ENCODE measurements at regions not wholly inside any gene's neighbourhood (a gene's known extent, or its start where the extent isn't known, plus 50 kb on each side); places are given as distances from the start of the nearest gene placed in this dataset.
A peak's percentile ranks its signal among the peaks of the same experiment; 100 is the strongest.

GRCh38 chr11:109996060-109996459 is 97.1 kb upstream of the ZC3H12C start:
- no peak for DNase-seq (ENCODE audit: low spot score in 2 of 2)
- FAIRE-seq, result no peak

DNA sequence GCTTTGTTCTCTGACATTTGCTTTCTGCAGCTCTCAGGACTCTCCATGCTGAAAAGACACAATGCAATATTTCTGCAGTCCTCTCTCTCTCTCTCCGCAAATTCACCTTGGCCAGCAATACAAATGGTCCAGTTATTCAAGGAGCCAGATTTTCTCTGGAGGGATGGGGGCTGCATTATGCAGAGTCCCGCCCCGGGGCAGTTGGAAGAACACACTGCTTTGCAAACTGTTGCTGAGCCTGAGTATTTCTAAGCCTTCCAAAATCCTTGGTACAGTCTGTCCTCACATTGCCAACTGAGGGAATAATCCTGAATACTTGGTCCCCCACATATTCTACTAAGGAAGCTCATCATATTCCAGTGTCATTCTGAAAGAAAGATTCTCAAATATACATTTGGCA is 94.3 kb upstream of the ZC3H12C start:
- no peak for DNase-seq (ENCODE audit: low spot score in 2 of 2)
- FAIRE-seq, result no peak

DNA sequence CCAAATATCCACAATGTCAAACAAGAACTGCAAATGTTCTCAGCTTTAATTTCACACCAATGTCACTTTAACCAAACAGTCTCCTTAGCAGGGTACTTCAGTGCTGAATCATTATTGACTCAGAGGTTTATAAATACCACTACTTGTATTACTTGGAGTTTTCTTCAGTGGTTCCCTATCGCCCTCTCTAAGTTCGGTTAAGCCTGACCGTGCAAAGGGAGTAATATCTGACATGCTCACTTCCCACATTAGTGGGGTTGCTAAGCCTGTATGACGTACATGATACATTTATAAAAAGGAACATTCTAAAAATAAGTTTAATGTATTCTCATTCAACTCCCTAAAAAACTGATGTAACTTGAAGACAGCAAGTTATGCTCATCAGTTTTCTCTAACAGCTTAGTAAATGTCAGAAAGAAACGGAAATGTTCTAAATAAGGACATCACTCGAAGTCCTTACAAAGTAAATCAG is 93.1 kb upstream of the ZC3H12C start:
- FAIRE-seq (no peak), DNase-seq (ENCODE audit: low spot score in 2 of 2) (peak in 1 of 2 donors; percentile 28)

- no peak for FAIRE-seq
These were observed 92.3 kb upstream of the ZC3H12C start for GRCh38 chr11:110000850-110001249.

GRCh38 chr11:110003426-110003825 is 89.8 kb upstream of the ZC3H12C start:
- no peak for DNase-seq (ENCODE audit: low spot score in 2 of 2)
- no peak for FAIRE-seq

More at GRCh38 chr11:110000850-110001249, 92.3 kb upstream of the ZC3H12C start:
- DNase-seq (ENCODE audit: low spot score in 2 of 2), result no peak

GRCh38 chr11:110011595-110011994 is 81.6 kb upstream of the ZC3H12C start:
- FAIRE-seq (no peak), DNase-seq (ENCODE audit: low spot score in 2 of 2) (no peak)

DNA sequence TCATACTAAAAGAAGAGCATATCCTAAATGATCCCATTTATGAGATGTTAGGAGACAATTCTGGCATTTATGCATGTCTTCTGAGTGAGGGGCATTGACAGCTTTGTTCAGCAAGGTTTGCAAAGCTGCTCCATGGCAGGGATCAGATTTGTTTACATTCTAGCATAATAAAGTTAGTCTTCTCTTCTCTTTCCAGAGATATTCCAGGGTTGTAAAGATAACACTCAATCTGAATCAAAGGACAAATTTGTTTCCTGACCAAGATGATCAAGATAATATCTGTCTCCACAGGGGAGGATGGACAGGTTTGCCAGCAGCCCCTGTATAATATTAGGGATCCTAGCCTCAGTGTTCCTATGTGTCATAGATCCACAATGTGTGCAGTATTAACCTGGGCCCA is 77.5 kb upstream of the ZC3H12C start:
- FAIRE-seq, result no peak
- DNase-seq (ENCODE audit: low spot score in 2 of 2), result no peak

DNA sequence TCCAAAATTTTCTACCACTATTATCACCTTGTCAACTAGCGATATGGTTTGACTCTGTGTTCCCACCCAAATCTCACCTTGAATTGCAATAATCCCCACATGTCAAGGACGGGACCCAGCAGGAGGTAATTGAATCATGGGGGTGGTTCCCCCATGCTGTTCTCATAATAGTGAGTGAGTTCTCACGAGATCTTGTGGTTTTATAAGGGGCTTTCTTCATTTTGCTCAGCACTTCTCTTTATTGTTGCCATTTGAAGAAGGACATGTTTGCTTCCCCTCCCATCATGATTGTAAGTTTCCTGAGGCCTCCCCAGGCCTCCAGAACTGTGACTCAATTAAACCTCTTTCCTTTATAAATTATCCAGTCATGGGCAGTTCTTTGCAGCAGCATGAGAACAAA is 73.5 kb upstream of the ZC3H12C start:
- FAIRE-seq (no peak), DNase-seq (ENCODE audit: low spot score in 2 of 2) (no peak)

DNA sequence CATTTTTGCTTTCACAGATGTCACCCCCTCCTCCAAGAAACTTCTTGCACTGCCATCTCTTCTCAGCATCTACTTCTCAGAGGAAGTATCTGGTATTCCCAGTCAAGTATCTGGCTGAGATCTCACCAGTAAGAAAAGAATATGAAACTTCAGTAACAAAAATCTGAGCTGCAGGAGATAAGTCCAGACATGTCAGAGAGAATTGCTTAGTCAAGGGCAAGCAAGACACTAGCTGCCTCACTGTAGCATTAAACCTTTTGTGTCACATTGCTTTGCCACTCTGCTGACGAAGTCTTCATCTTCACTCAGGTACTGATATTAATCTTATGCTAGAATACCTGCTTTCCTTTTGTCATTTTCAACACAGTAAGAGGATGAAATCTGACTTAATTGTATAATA is 70.6 kb upstream of the ZC3H12C start:
- FAIRE-seq, result no peak
- DNase-seq (ENCODE audit: low spot score in 2 of 2), result no peak

DNA sequence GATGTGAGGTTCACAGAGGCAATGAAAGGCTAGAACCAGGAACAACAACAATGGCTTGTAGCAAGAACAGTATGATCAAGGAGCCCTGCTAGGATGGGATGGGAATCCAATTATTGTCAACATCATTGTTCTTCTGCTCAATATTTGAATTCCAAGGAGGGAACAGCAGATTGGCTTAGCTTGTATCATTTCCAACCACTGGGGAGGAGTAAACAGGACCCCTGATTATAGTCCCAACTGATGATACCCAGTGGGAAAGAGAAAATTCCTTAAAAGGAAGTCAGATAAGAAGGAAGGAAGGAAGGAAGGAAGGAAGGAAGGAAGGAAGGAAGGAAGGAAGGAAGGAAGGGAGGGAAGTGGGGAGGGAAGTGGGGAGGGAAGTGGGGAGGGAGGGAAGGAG is 69.5 kb upstream of the ZC3H12C start:
- FAIRE-seq (no peak), DNase-seq (ENCODE audit: low spot score in 2 of 2) (no peak)

DNA sequence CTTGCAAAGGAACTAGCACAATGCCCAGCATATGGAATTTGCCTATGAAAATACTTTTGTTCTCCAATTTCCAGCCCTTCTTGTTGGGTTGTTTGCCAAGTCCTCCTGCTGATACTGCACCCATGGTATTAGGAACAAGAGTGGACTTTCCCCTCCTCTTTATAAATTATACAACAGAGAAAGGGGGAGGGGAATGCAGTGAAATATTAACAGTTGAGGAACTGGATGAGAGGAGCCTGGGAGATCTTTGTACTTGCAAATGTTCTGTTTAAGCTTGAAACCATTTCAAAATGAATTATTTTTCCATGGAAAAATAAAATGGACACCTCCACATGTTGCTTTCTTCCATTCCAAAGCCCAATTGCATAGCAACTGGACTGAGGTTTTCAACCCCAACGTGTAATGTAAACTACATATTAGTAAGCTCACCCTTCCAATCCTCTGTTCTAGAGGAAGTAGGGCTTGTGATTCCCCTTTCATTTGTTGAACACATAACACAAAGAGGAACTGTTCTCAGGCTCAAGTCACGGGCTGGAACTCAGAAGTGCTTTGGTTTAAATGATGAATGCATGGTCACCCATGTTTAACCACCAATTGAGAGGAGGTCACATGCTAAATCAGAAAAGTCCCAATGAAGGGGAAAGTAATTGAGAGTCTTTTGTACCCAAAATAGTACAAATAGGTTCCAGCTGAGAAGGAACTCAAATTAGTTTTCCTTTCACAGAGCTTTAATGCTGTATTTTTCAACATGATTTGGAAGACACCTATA is 66.2 kb upstream of the ZC3H12C start:
- FAIRE-seq (no peak), DNase-seq (ENCODE audit: low spot score in 2 of 2) (no peak)

DNA sequence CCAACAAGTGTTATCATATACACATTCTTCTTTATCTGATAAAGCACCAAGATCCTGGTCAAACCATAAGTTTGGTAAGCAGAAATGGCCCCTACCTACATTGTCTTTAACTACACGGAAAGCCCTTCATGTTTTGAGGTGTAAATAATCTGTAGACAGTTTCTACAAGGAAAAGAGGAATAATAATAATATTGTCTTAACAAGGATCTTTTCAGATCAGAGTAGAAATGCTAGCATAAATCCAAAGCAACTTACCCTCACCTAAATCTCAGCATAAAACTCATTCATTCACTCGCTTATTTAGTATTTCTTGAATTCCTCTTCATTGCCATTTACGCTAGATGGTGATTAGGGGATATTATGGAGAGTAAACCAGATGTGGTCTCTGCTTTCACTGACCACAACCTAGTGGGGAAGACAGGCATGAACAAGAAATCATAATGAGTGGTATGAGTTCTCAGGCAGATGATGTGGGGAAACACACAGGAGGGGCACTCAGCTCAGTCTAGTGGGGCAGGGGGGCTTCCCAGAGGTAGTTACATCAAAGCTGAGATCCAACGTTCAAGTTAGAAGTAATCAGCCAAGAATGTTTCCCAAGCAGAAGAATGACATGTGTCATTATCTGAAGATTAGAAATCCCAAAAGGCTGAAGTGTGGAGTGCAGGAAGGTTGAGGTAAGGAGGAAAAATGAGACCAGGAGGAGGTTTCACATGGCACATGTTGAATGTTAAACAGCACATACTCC is 65.4 kb upstream of the ZC3H12C start:
- FAIRE-seq (no peak), DNase-seq (ENCODE audit: low spot score in 2 of 2) (no peak)

GRCh38 chr11:110028921-110029320 is 64.3 kb upstream of the ZC3H12C start:
- DNase-seq (ENCODE audit: low spot score in 2 of 2), result no peak
- no peak for FAIRE-seq

- FAIRE-seq, result no peak
- DNase-seq (ENCODE audit: low spot score in 2 of 2), result no peak
These were observed 63.5 kb upstream of the ZC3H12C start for GRCh38 chr11:110029714-110030113.

DNA sequence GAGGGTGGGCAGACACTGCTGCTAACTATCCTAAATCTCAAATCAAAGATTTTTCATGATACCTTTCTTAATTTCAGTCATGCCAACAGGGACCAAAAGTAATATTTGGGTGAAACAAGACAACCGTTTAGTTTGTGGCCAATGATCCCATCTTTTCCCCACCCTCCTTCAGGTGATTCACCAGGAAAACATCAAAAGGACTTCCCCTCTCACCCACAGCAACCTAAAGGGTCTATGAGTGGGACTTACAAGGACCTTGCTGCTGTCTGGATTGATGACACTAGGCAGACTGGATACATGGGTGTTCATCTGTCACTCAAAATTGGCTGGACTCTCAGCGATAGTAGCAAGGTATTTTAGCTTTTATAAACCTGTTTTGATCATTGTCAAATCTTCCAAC is 62.0 kb upstream of the ZC3H12C start:
- DNase-seq (ENCODE audit: low spot score in 2 of 2) (no peak), FAIRE-seq (no peak)

- DNase-seq (ENCODE audit: low spot score in 2 of 2) (no peak), FAIRE-seq (no peak)
These were observed 60.9 kb upstream of the ZC3H12C start for GRCh38 chr11:110032259-110032658.

GRCh38 chr11:110032957-110033570 is 60.1 kb upstream of the ZC3H12C start:
- FAIRE-seq (no peak), DNase-seq (ENCODE audit: low spot score in 2 of 2) (no peak)

- DNase-seq (ENCODE audit: low spot score in 2 of 2) (no peak), FAIRE-seq (no peak)
These were observed 58.4 kb upstream of the ZC3H12C start for GRCh38 chr11:110034806-110035205.

GRCh38 chr11:110035357-110035756 is 57.8 kb upstream of the ZC3H12C start:
- FAIRE-seq (no peak), DNase-seq (ENCODE audit: low spot score in 2 of 2) (no peak)

DNA sequence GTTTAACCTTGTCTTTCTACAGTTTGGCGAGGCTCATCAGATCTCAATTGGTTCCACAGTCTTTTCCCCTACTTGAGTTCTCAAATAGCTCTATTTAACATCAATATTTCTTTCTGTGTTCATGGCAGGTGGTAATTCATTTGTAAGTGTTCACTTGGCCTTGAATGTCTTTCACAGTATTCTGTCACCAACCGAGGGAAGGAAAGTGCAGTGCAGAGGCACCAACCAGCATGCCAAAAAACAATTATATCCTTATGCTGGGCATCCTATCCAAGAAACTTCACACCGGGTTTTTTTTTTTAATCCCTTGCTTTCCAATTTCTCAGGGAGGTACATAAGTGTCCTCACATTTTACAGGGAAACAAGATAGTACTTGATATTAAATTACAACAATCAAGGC is 55.0 kb upstream of the ZC3H12C start:
- no peak for FAIRE-seq
- DNase-seq (ENCODE audit: low spot score in 2 of 2), result no peak
